ENCODE measurements at regions not wholly inside any gene's neighbourhood (a gene's known extent, or its start where the extent isn't known, plus 50 kb on each side); places are given as distances from the start of the nearest gene placed in this dataset.

DNA sequence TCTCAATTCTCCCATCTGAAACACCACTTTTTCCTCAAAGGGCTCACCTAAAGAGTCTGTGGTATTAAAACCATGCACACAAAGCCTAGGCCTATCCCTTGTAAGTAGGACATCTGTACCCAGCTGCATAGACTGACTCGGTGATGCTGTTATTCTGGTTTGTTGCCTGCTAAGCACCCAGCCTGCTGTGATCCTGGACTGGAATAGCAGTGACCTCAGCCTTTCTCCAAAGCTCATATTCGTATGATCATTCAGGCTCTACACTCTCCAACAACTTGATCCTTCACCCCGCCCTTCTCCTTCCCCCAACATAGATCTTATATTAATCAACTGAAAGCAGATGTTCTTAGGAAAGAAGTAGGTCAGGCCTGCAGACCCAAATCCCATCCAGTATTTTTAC lies 81.4 kb upstream of the WWC1 start:
- TF ChIP-seq, protein P1, sequence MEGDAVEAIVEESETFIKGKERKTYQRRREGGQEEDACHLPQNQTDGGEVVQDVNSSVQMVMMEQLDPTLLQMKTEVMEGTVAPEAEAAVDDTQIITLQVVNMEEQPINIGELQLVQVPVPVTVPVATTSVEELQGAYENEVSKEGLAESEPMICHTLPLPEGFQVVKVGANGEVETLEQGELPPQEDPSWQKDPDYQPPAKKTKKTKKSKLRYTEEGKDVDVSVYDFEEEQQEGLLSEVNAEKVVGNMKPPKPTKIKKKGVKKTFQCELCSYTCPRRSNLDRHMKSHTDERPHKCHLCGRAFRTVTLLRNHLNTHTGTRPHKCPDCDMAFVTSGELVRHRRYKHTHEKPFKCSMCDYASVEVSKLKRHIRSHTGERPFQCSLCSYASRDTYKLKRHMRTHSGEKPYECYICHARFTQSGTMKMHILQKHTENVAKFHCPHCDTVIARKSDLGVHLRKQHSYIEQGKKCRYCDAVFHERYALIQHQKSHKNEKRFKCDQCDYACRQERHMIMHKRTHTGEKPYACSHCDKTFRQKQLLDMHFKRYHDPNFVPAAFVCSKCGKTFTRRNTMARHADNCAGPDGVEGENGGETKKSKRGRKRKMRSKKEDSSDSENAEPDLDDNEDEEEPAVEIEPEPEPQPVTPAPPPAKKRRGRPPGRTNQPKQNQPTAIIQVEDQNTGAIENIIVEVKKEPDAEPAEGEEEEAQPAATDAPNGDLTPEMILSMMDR (IDR thresholded peaks at IDR 0.05; ENCODE audit: poor library complexity, severe bottlenecking), result no peak
- TF ChIP-seq RAD21 (conservative IDR thresholded peaks at IDR 0.05) (no peak), EZH2 (IDR thresholded peaks at IDR 0.05; ENCODE audit: borderline replicate concordance, insufficient read depth, low read length, poor library complexity, severe bottlenecking) (no peak)
